Trophoblast cell (in vitro differentiated cells and primary cell): ENCODE measurements at regions not wholly inside any gene's neighbourhood (a gene's known extent, or its start where the extent isn't known, plus 50 kb on each side); places are given as distances from the start of the nearest gene placed in this dataset.
"Not testable (repeated sequence)": the region's sequence is repeated elsewhere in the genome, so short reads cannot be mapped to it uniquely, and the experiment has no call there.

ENCODE experiments used
- DNase-seq, 2 donors: peaks; one replicate each; pipeline ENCODE4 v3.0.0-alpha.2; 2016
- H2AFZ ChIP-seq: 2 replicates; pipeline ENCODE4 v1.6.1; 2013; ENCODE audit warnings: low read length, moderate library complexity, mild to moderate bottlenecking; ENCODE audit not compliant: insufficient read depth, poor library complexity
- H2AK5ac ChIP-seq: 2 replicates; pipeline ENCODE4 v1.6.1; 2013; ENCODE audit warnings: mild to moderate bottlenecking, low read length
- H2BK120ac ChIP-seq: 2 replicates; pipeline ENCODE4 v1.6.1; 2013; ENCODE audit warnings: low read length, mild to moderate bottlenecking, moderate library complexity; ENCODE audit not compliant: insufficient read depth, poor library complexity
- H2BK12ac ChIP-seq: 2 replicates; pipeline ENCODE4 v1.6.1; 2013; ENCODE audit warnings: mild to moderate bottlenecking, low read length, moderate library complexity
- H2BK5ac ChIP-seq: 2 replicates; pipeline ENCODE4 v1.6.1; 2013; ENCODE audit warnings: low read length, low read depth, moderate library complexity, mild to moderate bottlenecking; ENCODE audit not compliant: poor library complexity
- H3K14ac ChIP-seq: 2 replicates; pipeline ENCODE4 v1.6.1; 2013; ENCODE audit warnings: mild to moderate bottlenecking, low read length
- H3K18ac ChIP-seq: 2 replicates; pipeline ENCODE4 v1.6.1; 2013; ENCODE audit warnings: mild to moderate bottlenecking, low read length
- H3K23ac ChIP-seq: 2 replicates; pipeline ENCODE4 v1.6.1; 2013; ENCODE audit warnings: low read length
- H3K27ac ChIP-seq: 2 replicates; pipeline ENCODE4 v1.5.1; 2013; ENCODE audit warnings: low read depth, mild to moderate bottlenecking, inconsistent platforms, low read length, moderate library complexity
- H3K27me3 ChIP-seq: 2 replicates; pipeline ENCODE4 v1.6.1; 2013; ENCODE audit warnings: inconsistent platforms, mild to moderate bottlenecking, low read length, moderate library complexity; ENCODE audit not compliant: insufficient read depth
- H3K36me3 ChIP-seq, 2 experiments: 1 replicate in 1 of 2; 2 replicates in 1 of 2; pipeline ENCODE4 v1.6.1; 2013; ENCODE audit warnings: low read length in 2 of 2, mild to moderate bottlenecking in 2 of 2, moderate library complexity in 1 of 2; ENCODE audit not compliant: insufficient read depth in 2 of 2, control insufficient read depth in 1 of 2
- H3K4ac ChIP-seq: 2 replicates; pipeline ENCODE4 v1.6.1; 2013; ENCODE audit warnings: low read depth, mild to moderate bottlenecking, low read length, moderate library complexity
- H3K4me1 ChIP-seq, 2 experiments: 1 replicate in 1 of 2; 2 replicates in 1 of 2; pipeline ENCODE4 v1.6.1; 2013; ENCODE audit warnings: low read length in 2 of 2, mild to moderate bottlenecking in 2 of 2, moderate library complexity in 1 of 2; ENCODE audit not compliant: insufficient read depth in 2 of 2, control insufficient read depth in 1 of 2
- H3K4me2 ChIP-seq: 2 replicates; pipeline ENCODE4 v1.6.1; 2013; ENCODE audit warnings: inconsistent platforms, mild to moderate bottlenecking, low read length, moderate library complexity
- H3K4me3 ChIP-seq: 2 replicates; pipeline ENCODE4 v1.5.1; 2013; ENCODE audit warnings: mild to moderate bottlenecking, low read depth, low read length, inconsistent platforms
- H3K79me1 ChIP-seq: one replicate; pipeline ENCODE4 v1.6.1; 2013; ENCODE audit warnings: low read length
- H3K79me2 ChIP-seq: 2 replicates; pipeline ENCODE4 v1.6.1; 2013; ENCODE audit warnings: low read length, mild to moderate bottlenecking; ENCODE audit not compliant: control insufficient read depth, insufficient read depth, poor library complexity
- H3K9ac ChIP-seq: 2 replicates; pipeline ENCODE4 v1.6.1; 2013; ENCODE audit warnings: mild to moderate bottlenecking, low read length
- H3K9me3 ChIP-seq: 2 replicates; pipeline ENCODE4 v1.6.1; 2013; ENCODE audit warnings: low read depth, mild to moderate bottlenecking, control low read depth, inconsistent platforms, low read length; ENCODE audit not compliant: insufficient read depth
- H4K12ac ChIP-seq: 2 replicates; pipeline ENCODE4 v1.6.1; 2013; ENCODE audit warnings: low read depth, mild to moderate bottlenecking, low read length, moderate library complexity
- H4K8ac ChIP-seq: 2 replicates; pipeline ENCODE4 v1.6.1; 2013; ENCODE audit warnings: low read depth, mild to moderate bottlenecking, low read length, moderate library complexity
- H4K91ac ChIP-seq: one replicate; pipeline ENCODE4 v1.6.1; 2013; ENCODE audit warnings: low read depth, mild to moderate bottlenecking, low read length, moderate library complexity
- WGBS: extraction: QIAGEN DNeasy Blood & Tissue Kit; methylation state at CpG from one replicate; pipeline ENCODE4 v1.1.7; 2013; ENCODE audit warnings: missing lambda C conversion rate; ENCODE audit not compliant: insufficient read length, insufficient coverage; ENCODE audit errors: extremely low coverage; 5-methylcytosine and 5-hydroxymethylcytosine counted together

- H3K23ac ChIP-seq, result no peak overlapping the region
- no peak overlapping the region for H4K8ac ChIP-seq
- H3K14ac ChIP-seq, result no peak overlapping the region
- no peak overlapping the region for H2AFZ ChIP-seq
- no peak overlapping the region for H4K12ac ChIP-seq
- H3K18ac ChIP-seq, result no peak overlapping the region
- DNase-seq, result no peak
- H3K79me2 ChIP-seq, result no peaks in the 10 kb centered on the region
- no peak overlapping the region for H2BK120ac ChIP-seq
- no peak overlapping the region for H2AK5ac ChIP-seq
- no peak overlapping the region for H3K4ac ChIP-seq
- no peaks in the 10 kb centered on the region for H3K27me3 ChIP-seq
- no peak overlapping the region for H4K91ac ChIP-seq
- no peaks in the 10 kb centered on the region for H3K79me1 ChIP-seq
- H3K9ac ChIP-seq, result no peak overlapping the region
- no peak overlapping the region for H3K4me3 ChIP-seq
- H3K36me3 ChIP-seq, result no peaks in the 10 kb centered on the region
- no peak overlapping the region for H3K27ac ChIP-seq
- no CpG with 5 or more reads among the region's 2 CpGs for WGBS
- H3K9me3 ChIP-seq, result no peaks in the 10 kb centered on the region
- peaks cover 0 to 7% of the 10 kb centered on the region in 2 experiments for H3K4me1 ChIP-seq
- H2BK5ac ChIP-seq, result no peak overlapping the region
- no peak overlapping the region for H2BK12ac ChIP-seq
- H3K4me2 ChIP-seq, result no peak overlapping the region
These were observed 307.8 kb downstream of the TSHZ3 start for GRCh38 chr19:31041461-31041860.

DNA sequence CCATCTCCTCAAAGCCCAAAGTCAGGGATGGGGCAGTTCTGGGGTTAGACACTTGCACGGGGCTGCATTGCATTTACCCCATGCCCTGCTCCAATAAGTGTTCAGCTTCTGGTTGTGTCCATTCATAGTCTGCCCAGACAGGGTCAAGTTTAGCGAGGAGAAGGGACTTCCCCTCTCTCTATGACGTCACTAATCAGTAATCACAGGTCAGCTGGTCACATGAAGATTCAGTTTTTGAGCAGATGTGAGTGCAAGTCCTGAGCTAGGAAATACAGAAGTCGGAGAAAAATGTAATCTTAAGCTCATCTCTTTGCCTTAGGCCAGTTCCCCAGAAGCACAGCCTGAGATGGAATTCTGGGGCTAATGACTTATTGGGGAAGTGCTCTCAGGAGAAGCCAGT, 310.1 kb downstream of the TSHZ3 start:
- no CpG with 5 or more reads among the region's 4 CpGs for WGBS
- H3K4ac ChIP-seq, result no peak overlapping the region

GRCh38 chr19:31037286-31037980, 311.8 kb downstream of the TSHZ3 start:
- Histone ChIP-seq H3K18ac (no peak overlapping the region), H4K8ac (no peak overlapping the region), H3K4me3 (no peak overlapping the region), H3K14ac (no peak overlapping the region), H3K79me1 (no peaks in the 10 kb centered on the region), H3K9me3 (no peaks in the 10 kb centered on the region), H2BK120ac (no peak overlapping the region), H3K27me3 (no peaks in the 10 kb centered on the region), H3K27ac (no peak overlapping the region), H3K4me1 (peaks cover 0 to 7% of the 10 kb centered on the region in 2 experiments), H3K36me3 (no peaks in the 10 kb centered on the region), H2AK5ac (no peak overlapping the region), H4K91ac (no peak overlapping the region), H3K9ac (no peak overlapping the region), H3K4me2 (no peak overlapping the region), H3K4ac (no peak overlapping the region), H2BK12ac (no peak overlapping the region), H2BK5ac (no peak overlapping the region), H3K79me2 (no peaks in the 10 kb centered on the region), H3K23ac (no peak overlapping the region), H4K12ac (no peak overlapping the region), H2AFZ (no peak overlapping the region)
- no CpG with 5 or more reads among the region's 3 CpGs for WGBS
- DNase-seq, result no peak

More for the DNA sequence above, 310.1 kb downstream of the TSHZ3 start:
- no peak overlapping the region for H3K14ac ChIP-seq
- H3K4me1 ChIP-seq, result peaks cover 0 to 7% of the 10 kb centered on the region in 2 experiments
- no peaks in the 10 kb centered on the region for H3K79me1 ChIP-seq
- H3K27ac ChIP-seq, result no peak overlapping the region
- H3K27me3 ChIP-seq, result no peaks in the 10 kb centered on the region
- H4K8ac ChIP-seq, result no peak overlapping the region
- H2BK5ac ChIP-seq, result no peak overlapping the region
- H3K36me3 ChIP-seq, result no peaks in the 10 kb centered on the region
- no peak overlapping the region for H2AK5ac ChIP-seq
- no peaks in the 10 kb centered on the region for H3K9me3 ChIP-seq
- no peaks in the 10 kb centered on the region for H3K79me2 ChIP-seq
- no peak overlapping the region for H4K12ac ChIP-seq
- H2BK12ac ChIP-seq, result no peak overlapping the region
- no peak overlapping the region for H4K91ac ChIP-seq
- H3K23ac ChIP-seq, result no peak overlapping the region
- H2BK120ac ChIP-seq, result no peak overlapping the region
- no peak overlapping the region for H3K4me3 ChIP-seq
- no peak for DNase-seq
- no peak overlapping the region for H3K4me2 ChIP-seq
- no peak overlapping the region for H3K9ac ChIP-seq
- H2AFZ ChIP-seq, result no peak overlapping the region
- H3K18ac ChIP-seq, result no peak overlapping the region

- not testable (repeated sequence) for H3K36me3 ChIP-seq, H3K4ac ChIP-seq, H3K4me1 ChIP-seq, H2AFZ ChIP-seq, H2BK5ac ChIP-seq, H4K8ac ChIP-seq, H3K27ac ChIP-seq, H3K27me3 ChIP-seq, H3K14ac ChIP-seq, H2BK120ac ChIP-seq, H4K91ac ChIP-seq, H3K9ac ChIP-seq, H3K9me3 ChIP-seq, H3K4me3 ChIP-seq, H2AK5ac ChIP-seq, H2BK12ac ChIP-seq, H3K79me2 ChIP-seq, H3K18ac ChIP-seq, H3K4me2 ChIP-seq, H4K12ac ChIP-seq, H3K79me1 ChIP-seq, H3K23ac ChIP-seq, DNase-seq
- no CpG with 5 or more reads among the region's 4 CpGs for WGBS
These were observed 317.8 kb downstream of the TSHZ3 start for GRCh38 chr19:31031455-31031854.
